ENCODE measurements at regions not wholly inside any gene's neighbourhood (a gene's known extent, or its start where the extent isn't known, plus 50 kb on each side); places are given as distances from the start of the nearest gene placed in this dataset.
"Not testable (repeated sequence)": the region's sequence is repeated elsewhere in the genome, so short reads cannot be mapped to it uniquely, and the experiment has no call there.

DNA sequence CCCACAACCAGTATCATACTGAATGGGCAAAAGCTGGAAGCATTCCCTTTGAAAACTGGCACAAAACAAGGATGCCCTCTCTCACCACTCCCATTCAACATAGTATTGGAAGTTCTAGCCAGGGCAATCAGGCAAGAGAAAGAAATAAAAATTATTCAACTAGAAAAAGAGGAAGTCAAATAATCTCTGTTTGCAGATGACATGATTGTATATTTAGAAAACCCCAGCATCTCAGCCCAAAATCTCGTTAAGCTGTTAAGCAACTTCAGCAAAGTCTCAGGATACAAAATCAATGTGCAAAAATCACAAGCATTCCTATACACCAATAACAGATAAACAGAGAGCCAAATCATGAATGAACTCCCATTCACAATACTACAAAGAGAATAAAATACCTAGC, 1297.0 kb upstream of the PCDH9 start:
- H3K27ac Mint-ChIP-seq; H3K36me3 Mint-ChIP-seq (ENCODE audit: low read depth); intact Hi-C loops (cut with micrococcal nuclease); H3K27me3 Mint-ChIP-seq; H3K4me1 Mint-ChIP-seq (ENCODE audit: low read depth); H3K4me3 Mint-ChIP-seq: not testable (repeated sequence)
- peaks cover 38% of the 10 kb centered on the region for H3K9me3 Mint-ChIP-seq

DNA sequence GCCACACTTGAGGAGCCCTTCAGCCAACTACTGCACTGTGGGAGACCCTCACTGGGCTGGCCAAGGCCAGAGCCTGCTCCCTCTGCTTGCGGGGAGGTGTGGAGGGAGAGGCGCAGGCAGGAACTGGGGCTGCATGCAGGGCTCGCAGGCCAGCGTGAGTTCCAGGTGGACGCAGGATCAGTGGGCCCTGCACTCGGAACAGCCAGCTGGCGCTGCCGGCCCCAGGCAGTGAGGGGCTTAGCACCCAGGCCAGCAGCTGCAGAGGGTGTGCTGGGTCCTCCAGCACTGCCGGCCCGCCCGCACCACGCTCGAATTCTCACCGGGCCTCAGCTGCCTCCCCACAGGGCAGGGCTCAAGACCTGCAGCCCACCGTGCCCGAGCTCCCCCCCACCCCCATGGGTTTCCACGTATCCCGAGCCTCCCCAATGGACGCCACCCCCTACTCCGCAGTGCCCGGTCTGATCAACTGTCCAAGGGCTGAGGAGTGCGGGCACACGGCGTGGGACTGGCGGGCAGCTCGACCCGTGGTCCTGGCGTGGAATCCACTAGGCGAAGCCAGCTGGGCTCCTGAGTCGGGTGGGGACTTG, 1293.8 kb upstream of the PCDH9 start:
- intact Hi-C loops (cut with micrococcal nuclease) = no loop called here

DNA sequence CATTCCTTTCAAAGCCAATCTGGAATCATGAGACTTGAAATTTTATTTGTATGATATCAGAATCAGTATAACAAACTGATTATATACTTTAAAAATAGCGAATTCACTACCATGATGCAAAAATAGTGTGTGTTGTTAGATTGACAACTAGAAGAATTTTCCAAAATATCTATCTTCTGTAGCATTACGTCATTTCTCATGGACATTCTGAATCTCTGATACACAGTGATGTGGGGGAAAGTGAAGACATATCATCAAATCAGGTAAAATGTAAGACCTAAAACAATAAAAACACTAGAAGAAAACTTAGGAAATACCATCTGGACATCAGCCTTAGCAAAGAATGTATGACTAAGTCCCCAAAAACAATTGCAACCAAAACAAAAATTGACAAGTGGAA, 1292.0 kb upstream of the PCDH9 start:
- no peak overlapping the region for H3K27ac Mint-ChIP-seq
- H3K9me3 Mint-ChIP-seq = peaks cover 40% of the 10 kb centered on the region
- no peak overlapping the region for H3K4me3 Mint-ChIP-seq
- intact Hi-C loops (cut with micrococcal nuclease) = no loop called here
- no peaks in the 10 kb centered on the region for H3K36me3 Mint-ChIP-seq (ENCODE audit: low read depth)
- no peaks in the 10 kb centered on the region for H3K4me1 Mint-ChIP-seq (ENCODE audit: low read depth)
- no peaks in the 10 kb centered on the region for H3K27me3 Mint-ChIP-seq

More for the DNA sequence above, 1293.8 kb upstream of the PCDH9 start:
- H3K27me3 Mint-ChIP-seq = no peaks in the 10 kb centered on the region
- H3K27ac Mint-ChIP-seq = no peak overlapping the region
- no peaks in the 10 kb centered on the region for H3K36me3 Mint-ChIP-seq (ENCODE audit: low read depth)
- no peaks in the 10 kb centered on the region for H3K4me1 Mint-ChIP-seq (ENCODE audit: low read depth)
- H3K9me3 Mint-ChIP-seq = peaks cover 40% of the 10 kb centered on the region
- no peak overlapping the region for H3K4me3 Mint-ChIP-seq

- intact Hi-C loops (cut with micrococcal nuclease) = no loop called here
- H3K4me1 Mint-ChIP-seq (ENCODE audit: low read depth) = no peaks in the 10 kb centered on the region
- H3K9me3 Mint-ChIP-seq = peaks cover 27% of the 10 kb centered on the region
- H3K4me3 Mint-ChIP-seq = no peak overlapping the region
- no peak overlapping the region for H3K27ac Mint-ChIP-seq
- no peaks in the 10 kb centered on the region for H3K36me3 Mint-ChIP-seq (ENCODE audit: low read depth)
- H3K27me3 Mint-ChIP-seq = no peaks in the 10 kb centered on the region
These were observed 1279.8 kb upstream of the PCDH9 start for GRCh38 chr13:68509734-68510621.

DNA sequence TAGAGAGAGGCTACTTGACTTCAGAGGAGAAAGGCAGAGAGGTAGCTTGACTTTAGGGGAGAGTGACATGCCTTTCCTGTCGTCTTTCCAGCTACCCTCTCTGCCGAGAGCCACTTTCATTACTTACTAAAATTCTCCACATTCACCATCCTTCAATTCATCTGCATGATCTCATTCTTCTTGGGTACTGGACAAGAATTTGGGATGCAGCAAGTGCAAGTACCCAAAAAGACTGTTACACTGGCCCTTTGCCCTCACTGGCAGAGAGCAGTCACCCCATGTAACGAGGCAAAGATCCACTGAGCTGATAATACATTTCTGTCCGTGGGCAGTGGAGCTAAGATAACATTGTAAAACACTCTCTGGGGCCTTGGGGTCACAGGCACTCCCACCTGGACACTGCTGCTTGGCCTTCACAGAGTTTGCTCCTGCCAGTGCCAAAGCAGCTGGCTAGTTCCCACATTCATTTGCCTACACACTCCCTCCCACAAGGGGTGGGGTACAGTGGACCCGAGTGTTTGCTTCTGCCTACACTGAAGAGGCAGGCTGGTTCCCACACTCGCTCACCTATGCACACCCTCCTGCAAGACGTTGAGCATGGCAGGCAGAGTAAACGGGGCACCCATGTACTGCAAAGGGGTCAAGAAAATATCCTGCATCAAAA, 1276.9 kb upstream of the PCDH9 start:
- no peak overlapping the region for H3K27ac Mint-ChIP-seq
- intact Hi-C loops (cut with micrococcal nuclease) = no loop called here
- no peaks in the 10 kb centered on the region for H3K4me1 Mint-ChIP-seq (ENCODE audit: low read depth)
- no peak overlapping the region for H3K4me3 Mint-ChIP-seq
- no peaks in the 10 kb centered on the region for H3K36me3 Mint-ChIP-seq (ENCODE audit: low read depth)
- no peaks in the 10 kb centered on the region for H3K27me3 Mint-ChIP-seq
- peaks cover 17% of the 10 kb centered on the region for H3K9me3 Mint-ChIP-seq

DNA sequence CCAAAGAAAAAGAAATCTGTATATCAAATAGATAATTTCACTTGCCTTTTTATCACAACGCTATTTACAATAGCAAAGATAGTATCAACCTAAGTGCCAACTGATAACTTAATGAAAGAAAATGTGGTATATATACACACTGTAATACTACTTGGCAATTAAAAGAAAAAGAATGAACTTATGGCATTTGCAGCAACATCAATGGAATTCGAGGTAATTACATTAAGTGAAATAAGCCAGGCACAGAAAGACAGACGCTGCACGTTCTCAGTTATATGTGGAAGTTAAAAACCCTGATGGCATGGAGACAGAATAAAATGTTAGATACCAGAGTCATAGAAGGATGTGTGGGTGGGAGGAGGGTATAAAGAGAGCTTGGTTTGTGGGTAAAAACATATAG, 1260.5 kb upstream of the PCDH9 start:
- no peaks in the 10 kb centered on the region for H3K27me3 Mint-ChIP-seq
- intact Hi-C loops (cut with micrococcal nuclease) = no loop called here
- no peak overlapping the region for H3K4me3 Mint-ChIP-seq

GRCh38 chr13:68481130-68481529, 1251.0 kb upstream of the PCDH9 start:
- Mint-ChIP-seq H3K4me3 (no peak overlapping the region), H3K36me3 (ENCODE audit: low read depth) (no peaks in the 10 kb centered on the region), H3K9me3 (no peaks in the 10 kb centered on the region), H3K4me1 (ENCODE audit: low read depth) (no peaks in the 10 kb centered on the region), H3K27me3 (no peaks in the 10 kb centered on the region), H3K27ac (no peak overlapping the region)
- intact Hi-C loops (cut with micrococcal nuclease) = no loop called here

More for the DNA sequence above, 1260.5 kb upstream of the PCDH9 start:
- Mint-ChIP-seq H3K27ac (no peak overlapping the region), H3K9me3 (peaks cover 20% of the 10 kb centered on the region), H3K4me1 (ENCODE audit: low read depth) (no peaks in the 10 kb centered on the region), H3K36me3 (ENCODE audit: low read depth) (no peaks in the 10 kb centered on the region)

GRCh38 chr13:68473834-68474326, 1243.7 kb upstream of the PCDH9 start:
- intact Hi-C loops (cut with micrococcal nuclease) = no loop called here
- H3K9me3 Mint-ChIP-seq = peaks cover 8% of the 10 kb centered on the region
- H3K36me3 Mint-ChIP-seq (ENCODE audit: low read depth) = no peaks in the 10 kb centered on the region
- H3K27me3 Mint-ChIP-seq = no peaks in the 10 kb centered on the region
- no peak overlapping the region for H3K27ac Mint-ChIP-seq
- H3K4me3 Mint-ChIP-seq = no peak overlapping the region
- H3K4me1 Mint-ChIP-seq (ENCODE audit: low read depth) = no peaks in the 10 kb centered on the region

DNA sequence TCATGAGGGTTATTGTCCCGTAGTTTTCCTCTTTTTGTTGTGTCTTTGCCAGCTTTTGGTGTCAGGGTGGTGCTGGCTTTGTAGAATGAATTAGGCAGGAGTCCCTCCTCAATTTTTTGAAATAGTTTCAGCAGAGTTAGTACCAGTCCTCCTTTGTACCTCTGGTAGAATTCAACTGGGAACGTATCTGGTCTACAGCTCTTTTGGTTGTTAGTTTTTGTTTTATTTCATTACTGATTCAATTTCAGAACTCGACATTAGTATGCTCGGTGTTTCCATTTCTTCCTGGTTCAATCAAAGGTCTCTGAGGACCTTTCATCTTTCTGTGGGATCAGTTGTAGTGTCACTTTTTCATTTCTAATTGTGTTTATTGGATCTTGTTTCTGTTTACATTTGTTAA, 1237.0 kb upstream of the PCDH9 start:
- H3K9me3 Mint-ChIP-seq = peaks cover 38% of the 10 kb centered on the region
- H3K4me1 Mint-ChIP-seq (ENCODE audit: low read depth) = no peaks in the 10 kb centered on the region
- no peaks in the 10 kb centered on the region for H3K27me3 Mint-ChIP-seq
- intact Hi-C loops (cut with micrococcal nuclease) = no loop called here
- no peaks in the 10 kb centered on the region for H3K36me3 Mint-ChIP-seq (ENCODE audit: low read depth)
- H3K27ac Mint-ChIP-seq = no peak overlapping the region
- H3K4me3 Mint-ChIP-seq = no peak overlapping the region

- H3K27ac Mint-ChIP-seq = no peak overlapping the region
- no peak overlapping the region for H3K4me3 Mint-ChIP-seq
- no peaks in the 10 kb centered on the region for H3K27me3 Mint-ChIP-seq
- intact Hi-C loops (cut with micrococcal nuclease) = no loop called here
- H3K36me3 Mint-ChIP-seq (ENCODE audit: low read depth) = no peaks in the 10 kb centered on the region
- H3K9me3 Mint-ChIP-seq = peaks cover 3% of the 10 kb centered on the region
- H3K4me1 Mint-ChIP-seq (ENCODE audit: low read depth) = no peaks in the 10 kb centered on the region
These were observed 1210.7 kb upstream of the PCDH9 start for GRCh38 chr13:68440874-68441273.

DNA sequence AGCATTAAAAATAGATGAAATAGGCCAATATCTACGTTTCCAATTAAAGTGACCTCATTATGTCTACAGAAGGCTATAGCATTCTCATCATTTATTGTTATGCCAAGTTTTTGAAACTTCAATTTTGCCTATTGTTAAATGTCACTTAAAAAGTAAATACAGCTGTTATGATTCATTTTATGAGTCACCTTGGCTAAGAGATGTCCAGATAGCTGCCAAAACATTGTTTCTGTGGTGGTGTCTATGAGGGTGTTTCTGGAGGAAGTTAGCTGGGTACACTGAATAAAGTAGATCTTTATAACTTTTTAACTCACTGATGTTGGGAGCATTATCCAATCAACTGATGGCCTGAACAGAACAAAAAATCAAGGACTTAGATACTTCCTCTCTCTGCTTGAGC, 1209.7 kb upstream of the PCDH9 start:
- no peaks in the 10 kb centered on the region for H3K36me3 Mint-ChIP-seq (ENCODE audit: low read depth)
- H3K4me3 Mint-ChIP-seq = no peak overlapping the region
- H3K9me3 Mint-ChIP-seq = no peaks in the 10 kb centered on the region
- H3K27me3 Mint-ChIP-seq = no peaks in the 10 kb centered on the region
- intact Hi-C loops (cut with micrococcal nuclease) = no loop called here
- no peaks in the 10 kb centered on the region for H3K4me1 Mint-ChIP-seq (ENCODE audit: low read depth)
- H3K27ac Mint-ChIP-seq = no peak overlapping the region

DNA sequence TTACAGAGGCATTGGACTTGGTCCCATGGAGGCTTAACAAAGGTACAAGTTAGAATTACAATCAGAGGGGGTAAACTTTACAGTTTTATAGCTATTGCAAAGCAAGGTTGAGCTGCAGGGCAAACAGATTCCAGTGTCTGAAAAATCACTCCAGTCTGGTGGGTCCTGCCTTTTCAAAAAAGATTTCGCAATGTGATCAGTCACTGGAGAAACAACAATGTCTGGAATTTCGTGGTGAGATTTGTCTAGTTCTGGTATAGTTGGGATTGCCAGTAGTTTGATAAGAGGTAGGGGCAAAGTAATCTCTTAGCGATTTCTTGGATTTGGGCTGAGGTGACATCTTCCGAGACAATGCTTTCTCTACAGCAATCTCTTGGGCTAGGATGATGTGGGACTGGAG, 1198.2 kb upstream of the PCDH9 start:
- Mint-ChIP-seq H3K4me3 (no peak overlapping the region), H3K9me3 (peaks cover 50% of the 10 kb centered on the region), H3K36me3 (ENCODE audit: low read depth) (no peaks in the 10 kb centered on the region), H3K27me3 (no peaks in the 10 kb centered on the region), H3K27ac (no peak overlapping the region), H3K4me1 (ENCODE audit: low read depth) (no peaks in the 10 kb centered on the region)
- intact Hi-C loops (cut with micrococcal nuclease) = no loop called here

DNA sequence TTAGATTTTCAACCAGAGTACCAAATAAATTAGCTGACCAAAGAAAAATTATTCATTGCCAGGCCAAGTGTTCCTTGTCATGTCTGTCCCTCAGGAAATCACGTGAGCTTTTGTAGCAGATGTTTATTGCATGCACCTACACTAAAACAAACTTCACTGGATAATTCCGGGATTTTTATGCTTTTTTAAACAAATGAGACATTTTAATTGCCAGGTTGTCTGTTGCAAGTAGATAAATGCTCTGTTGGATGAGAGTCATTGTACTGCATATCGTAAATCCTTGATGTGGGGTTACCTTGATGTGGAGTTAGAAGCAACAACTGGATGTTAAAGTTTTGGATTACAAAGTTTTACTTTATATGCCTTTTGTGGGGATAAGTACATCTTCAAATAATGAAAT, 1187.7 kb upstream of the PCDH9 start:
- intact Hi-C loops (cut with micrococcal nuclease) = no loop called here
- peaks cover 48% of the 10 kb centered on the region for H3K9me3 Mint-ChIP-seq
- H3K27ac Mint-ChIP-seq = no peak overlapping the region
- H3K4me1 Mint-ChIP-seq (ENCODE audit: low read depth) = no peaks in the 10 kb centered on the region
- no peaks in the 10 kb centered on the region for H3K36me3 Mint-ChIP-seq (ENCODE audit: low read depth)
- no peaks in the 10 kb centered on the region for H3K27me3 Mint-ChIP-seq
- H3K4me3 Mint-ChIP-seq = no peak overlapping the region

DNA sequence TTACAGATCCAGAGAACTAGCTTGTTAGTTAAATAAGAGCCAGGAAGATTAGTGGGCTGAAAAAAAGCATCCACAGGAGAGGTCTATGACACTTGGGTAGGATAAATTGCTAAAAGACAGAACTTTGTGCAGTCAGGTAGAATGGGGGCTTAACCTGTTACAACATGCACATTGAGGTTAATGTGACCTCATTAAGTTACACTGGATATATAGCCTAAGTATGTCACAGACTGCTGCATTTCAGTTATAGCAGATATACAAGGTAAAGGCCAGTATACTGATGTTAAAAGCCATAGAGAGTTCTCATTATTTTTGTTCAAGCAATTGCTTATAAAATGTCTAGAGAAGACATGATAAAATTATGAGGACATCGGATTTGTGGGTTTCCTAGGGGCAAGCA, 1179.9 kb upstream of the PCDH9 start:
- Mint-ChIP-seq H3K9me3 (peaks cover 31% of the 10 kb centered on the region), H3K4me1 (ENCODE audit: low read depth) (no peaks in the 10 kb centered on the region), H3K4me3 (no peak overlapping the region), H3K27ac (no peak overlapping the region), H3K36me3 (ENCODE audit: low read depth) (no peaks in the 10 kb centered on the region), H3K27me3 (no peaks in the 10 kb centered on the region)
- intact Hi-C loops (cut with micrococcal nuclease) = no loop called here
